Panc1 (cell line): ENCODE measurements at regions not wholly inside any gene's neighbourhood (a gene's known extent, or its start where the extent isn't known, plus 50 kb on each side); places are given as distances from the start of the nearest gene placed in this dataset.
"Not testable (repeated sequence)": the region's sequence is repeated elsewhere in the genome, so short reads cannot be mapped to it uniquely, and the experiment has no call there.

Experiments used
- ATAC-seq: fragments of 200-7000 bp; cut with Tn5 transposase; 2 replicates; pipeline ENCODE4 v1.9.1; 2020; ENCODE audit warnings: mild to moderate bottlenecking, moderate library complexity
- BruUV-seq: library from RNA; stranded (reverse); fragments of 400-500 nt; replicated peaks from 2 replicates; lab custom pipeline; 2021; lab: Mats Ljungman, UMichigan
- CTCF ChIA-PET: fragments of 300-600 bp; sonication (Branson Sonifier 250); formaldehyde crosslinking; loops from one replicate; lab custom pipeline; 2022; ENCODE audit warnings: antibody characterized with exemption; lab: Charles Lee
- POLR2A ChIA-PET: fragments of 300-600 bp; sonication (Branson Sonifier 250); formaldehyde crosslinking; loops from one replicate; lab custom pipeline; 2022; ENCODE audit warnings: antibody characterized with exemption; lab: Charles Lee
- DNase-seq: peaks from one replicate; pipeline ENCODE4 v3.0.0-alpha.2; 2010; ENCODE audit warnings: low read depth, low spot score
- H3K27ac ChIP-seq: 2 replicates; pipeline ENCODE4 v1.5.1; 2011; ENCODE audit warnings: mild to moderate bottlenecking, low read length, inconsistent platforms
- H3K27me3 ChIP-seq: fragments of 200-500 bp; sonication (Bioruptor generic); 2 replicates; pipeline ENCODE4 v1.6.0; 2014; ENCODE audit warnings: low read length, inconsistent platforms; ENCODE audit not compliant: control insufficient read depth, insufficient read depth
- H3K36me3 ChIP-seq: fragments of 200-500 bp; sonication (Bioruptor generic); 2 replicates; pipeline ENCODE4 v1.5.1; 2014; ENCODE audit warnings: inconsistent platforms, mild to moderate bottlenecking, low read length, moderate library complexity; ENCODE audit not compliant: control insufficient read depth, insufficient read depth
- H3K4me1 ChIP-seq: 2 replicates; pipeline ENCODE4 v1.5.1; 2011; ENCODE audit warnings: inconsistent platforms, mild to moderate bottlenecking, low read length, moderate library complexity; ENCODE audit not compliant: control insufficient read depth, insufficient read depth
- H3K4me3 ChIP-seq, 2 experiments: 2 replicates each; pipeline ENCODE4 v1.5.1; 2011 to 2012; ENCODE audit warnings: low read depth in 2 of 2, low read length in 2 of 2, mild to moderate bottlenecking in 2 of 2, inconsistent platforms in 1 of 2, moderate library complexity in 1 of 2
- H3K9me3 ChIP-seq: fragments of 200-500 bp; sonication (Bioruptor generic); 2 replicates; pipeline ENCODE4 v1.5.1; 2014; ENCODE audit warnings: low read depth, mild to moderate bottlenecking, inconsistent platforms, low read length, moderate library complexity; ENCODE audit not compliant: control insufficient read depth, insufficient read depth
- in situ Hi-C: cut with HindIII; loops from 2 replicates; pipeline ENCODE4 v1.10.0; 2016; ENCODE audit warnings: low sequenced_read_pairs, low pct_unique_long_range_greater_than_20kb
- intact Hi-C: fragments of 100-400 bp; cut with micrococcal nuclease; formaldehyde crosslinking; loops from one replicate; pipeline ENCODE4 v1.10.0; 2022; ENCODE audit not compliant: unreplicated experiment

DNA sequence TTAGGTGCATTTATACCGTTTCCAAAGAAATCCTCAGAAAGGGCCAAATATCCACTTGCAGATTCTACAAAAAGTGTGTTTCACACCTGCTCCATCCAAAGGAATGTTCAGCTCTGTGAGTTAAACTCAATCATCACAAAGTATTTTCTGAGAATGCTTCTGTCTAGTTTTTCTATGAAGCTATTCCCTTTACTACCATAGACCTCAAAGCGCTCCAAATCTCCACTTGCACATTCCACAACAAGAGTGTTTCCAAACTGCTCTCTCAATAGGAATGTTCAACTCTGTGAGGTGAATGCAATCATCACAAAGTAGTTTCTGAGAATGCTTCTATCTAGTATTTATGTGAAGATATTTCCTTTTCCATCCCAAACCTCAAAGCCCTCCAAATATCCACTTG is 412.7 kb upstream of the WSB1 start:
- H3K4me3 ChIP-seq, CTCF ChIA-PET, H3K36me3 ChIP-seq, H3K27me3 ChIP-seq, BruUV-seq, H3K27ac ChIP-seq, DNase-seq, in situ Hi-C loops, intact Hi-C loops, POLR2A ChIA-PET, H3K4me1 ChIP-seq, H3K9me3 ChIP-seq, ATAC-seq: not testable (repeated sequence)

- POLR2A ChIA-PET, intact Hi-C loops, H3K4me1 ChIP-seq, CTCF ChIA-PET, DNase-seq, H3K27me3 ChIP-seq, H3K36me3 ChIP-seq, H3K4me3 ChIP-seq, in situ Hi-C loops, BruUV-seq, H3K27ac ChIP-seq, H3K9me3 ChIP-seq: not testable (repeated sequence)
- peak; percentile 89 for ATAC-seq
These were observed 411.7 kb upstream of the WSB1 start for GRCh38 chr17:26882097-26882761.

DNA sequence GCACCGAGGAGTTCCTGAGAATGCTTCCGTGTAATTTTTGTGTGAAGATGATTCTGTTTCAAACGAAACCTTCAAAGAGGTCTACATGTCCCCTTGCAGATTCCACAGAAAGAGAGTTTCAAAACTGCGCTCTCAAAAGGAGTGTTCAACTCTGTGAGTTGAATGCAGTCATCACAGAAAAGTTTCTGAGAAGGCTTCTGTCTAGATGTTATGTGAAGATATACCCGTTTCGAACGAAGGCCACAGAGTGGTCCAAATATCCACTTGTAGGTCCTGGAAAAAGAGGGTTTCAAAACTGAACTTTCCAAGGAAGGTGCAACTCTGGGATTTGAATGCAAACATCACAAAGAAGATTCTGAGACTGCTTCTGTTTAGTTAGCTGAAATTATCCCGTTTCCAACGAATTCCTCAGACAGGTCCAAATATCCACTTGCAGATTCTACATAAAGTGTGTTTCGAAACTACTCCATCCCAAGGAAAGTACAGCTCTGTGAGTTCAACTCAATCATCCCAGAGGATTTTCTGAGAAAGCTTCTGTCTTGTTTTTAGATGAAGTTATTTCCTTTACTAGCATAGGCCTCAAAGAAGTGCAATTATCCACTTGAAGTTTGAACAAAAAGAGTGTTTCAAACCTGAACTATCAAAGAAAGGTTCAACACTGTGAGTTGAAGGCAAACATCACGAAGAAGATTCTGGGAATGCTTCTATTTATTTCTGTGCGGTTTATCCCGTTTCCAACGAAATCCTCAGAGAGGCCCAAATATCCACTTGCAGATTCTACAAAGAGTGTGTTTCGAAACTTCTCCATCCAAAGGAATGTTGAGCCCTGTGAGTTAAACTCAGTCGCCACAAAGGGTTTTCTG is 409.8 kb upstream of the WSB1 start:
- H3K36me3 ChIP-seq, H3K4me3 ChIP-seq, H3K4me1 ChIP-seq, H3K27me3 ChIP-seq, BruUV-seq, POLR2A ChIA-PET, H3K9me3 ChIP-seq, intact Hi-C loops, in situ Hi-C loops, DNase-seq, CTCF ChIA-PET, H3K27ac ChIP-seq: not testable (repeated sequence)
- ATAC-seq = peak; percentile 63

DNA sequence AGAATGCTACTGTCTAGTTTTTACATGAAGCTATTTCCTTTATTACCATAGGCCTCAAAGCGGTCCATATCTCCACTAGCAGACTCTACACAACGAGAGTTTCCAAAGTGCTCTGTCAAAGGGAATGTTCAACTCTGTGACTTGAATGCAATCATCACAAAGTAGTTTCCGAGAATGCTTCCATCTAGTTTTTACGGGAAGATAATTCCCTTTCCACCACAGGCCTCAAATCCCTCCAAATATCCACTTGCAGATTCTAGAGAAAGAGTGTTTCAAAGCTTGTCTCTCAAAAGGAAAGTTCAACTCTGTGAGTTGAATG is 409.2 kb upstream of the WSB1 start:
- H3K36me3 ChIP-seq, H3K4me3 ChIP-seq, H3K27ac ChIP-seq, CTCF ChIA-PET, POLR2A ChIA-PET, intact Hi-C loops, in situ Hi-C loops, H3K9me3 ChIP-seq, H3K27me3 ChIP-seq, H3K4me1 ChIP-seq, DNase-seq, BruUV-seq: not testable (repeated sequence)
- peak; percentile 64 for ATAC-seq

- CTCF ChIA-PET = interaction anchor here (0.7 kb wide), 1 partner anchor 281 kb away, joined by 3 read pairs; no protein-coding TSS in a partner anchor
- H3K27ac ChIP-seq, H3K4me3 ChIP-seq, H3K27me3 ChIP-seq, DNase-seq, H3K4me1 ChIP-seq, in situ Hi-C loops, POLR2A ChIA-PET, H3K9me3 ChIP-seq, H3K36me3 ChIP-seq, intact Hi-C loops: not testable (repeated sequence)
- BruUV-seq = TSS peak; percentile 95
- peak; percentile 25 for ATAC-seq
These were observed 408.5 kb upstream of the WSB1 start for GRCh38 chr17:26885244-26885970.
